GM04504 (cell line): ENCODE measurements at regions not wholly inside any gene's neighbourhood (a gene's known extent, or its start where the extent isn't known, plus 50 kb on each side); places are given as distances from the start of the nearest gene placed in this dataset.
A peak's percentile ranks its signal among the peaks of the same experiment; 100 is the strongest.

Experiments used
- DNase-seq: peaks from one replicate; pipeline ENCODE4 v3.0.0-alpha.2; 2012; ENCODE audit warnings: low read depth

DNA sequence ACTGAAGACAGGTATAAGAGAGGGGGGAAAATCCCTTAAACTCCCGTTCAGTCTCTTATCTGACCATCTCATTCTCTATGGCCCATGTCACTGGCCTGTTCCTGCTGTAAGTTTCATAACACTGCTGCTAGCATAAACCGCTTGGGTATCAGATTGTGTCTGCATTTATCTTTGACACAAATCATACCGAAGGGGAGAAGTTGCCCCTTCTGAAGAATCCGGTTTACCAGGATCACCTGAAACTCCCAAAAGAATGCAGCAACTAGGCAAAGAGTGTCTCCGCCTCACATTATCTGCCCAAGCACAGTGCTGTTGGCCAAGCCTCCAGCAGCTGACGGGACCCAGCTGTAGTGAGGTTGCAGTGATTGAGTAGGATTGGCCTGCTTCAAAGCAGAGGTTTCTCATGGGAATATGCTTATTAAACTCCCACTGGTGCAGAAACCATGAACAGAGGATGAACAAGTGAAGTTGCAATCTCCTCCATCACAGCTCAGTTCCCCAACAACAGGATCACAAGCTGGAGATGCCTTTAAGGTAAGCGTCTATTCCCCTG lies 71.3 kb upstream of the PUDP start:
- DNase-seq: no peak

DNA sequence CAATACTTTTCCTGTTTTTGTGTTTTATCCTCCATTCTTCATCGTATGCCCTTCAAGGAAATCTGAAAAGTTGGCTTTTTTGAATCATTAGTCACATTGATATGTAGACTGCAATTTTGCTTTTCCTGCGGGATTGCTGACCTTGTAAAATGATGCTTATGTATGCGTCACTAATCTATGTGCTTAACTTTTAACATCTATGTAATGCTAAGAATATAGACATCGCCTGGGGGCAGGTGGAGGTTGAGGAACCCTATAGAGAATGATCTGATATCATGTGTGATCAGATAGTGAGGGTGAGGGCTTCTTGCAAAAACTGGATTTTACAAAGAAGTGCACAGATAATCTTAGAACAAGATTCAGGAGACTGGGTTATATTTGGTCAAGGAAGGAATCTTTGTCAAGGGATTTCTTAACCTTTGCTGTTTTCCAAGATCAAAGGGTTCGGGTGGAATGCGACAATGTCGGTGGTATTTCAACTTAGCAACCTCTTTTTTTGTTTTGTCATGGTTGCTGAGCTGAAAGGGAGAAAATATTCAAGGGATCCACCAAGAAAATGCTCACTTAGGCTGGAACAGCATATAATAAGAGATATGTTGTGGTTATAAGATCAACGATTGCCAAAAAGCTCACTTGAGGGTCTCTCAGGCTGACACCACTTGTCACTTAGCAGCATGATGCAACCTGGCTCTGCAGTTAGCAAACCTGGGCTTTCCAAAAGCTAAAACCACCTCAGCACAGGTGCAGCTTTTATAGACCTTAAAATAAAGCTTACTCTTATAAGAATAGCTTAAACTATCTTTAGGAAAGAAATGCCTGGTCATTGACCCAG lies 70.6 kb upstream of the PUDP start:
- DNase-seq: no peak

- DNase-seq: no peak
Measured at GRCh38 chrX:7216981-7217587, 69.1 kb upstream of the PUDP start.

- peak; percentile 33 for DNase-seq
Measured at GRCh38 chrX:7215842-7216241, 67.9 kb upstream of the PUDP start.

- no peak for DNase-seq
Measured at GRCh38 chrX:7214251-7214650, 66.3 kb upstream of the PUDP start.

DNA sequence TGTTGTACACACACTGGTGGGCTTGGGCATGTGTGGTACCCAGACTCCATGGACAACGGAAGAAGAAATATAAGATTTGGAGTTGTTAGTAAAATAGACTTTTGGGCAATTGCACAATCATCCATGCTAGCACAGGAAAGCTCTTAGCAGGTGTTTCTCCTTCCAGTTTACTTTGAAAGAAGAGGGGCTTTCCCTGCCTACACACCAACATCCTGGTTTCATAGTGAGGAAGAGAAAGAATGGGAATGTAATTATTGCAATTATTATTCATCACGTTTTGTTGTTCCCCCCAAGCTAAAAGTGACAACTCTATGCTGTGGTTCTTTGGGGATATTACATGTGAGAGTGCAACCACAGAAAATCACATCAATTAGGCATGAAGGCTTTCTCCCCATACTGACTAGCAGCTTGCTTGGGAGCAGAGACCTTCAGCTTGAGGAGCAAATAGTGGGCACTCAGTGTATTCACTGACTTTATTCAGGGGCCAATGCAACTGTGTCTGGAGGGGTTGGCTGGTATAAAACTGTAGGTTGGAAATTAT lies 57.2 kb upstream of the PUDP start:
- no peak for DNase-seq

DNA sequence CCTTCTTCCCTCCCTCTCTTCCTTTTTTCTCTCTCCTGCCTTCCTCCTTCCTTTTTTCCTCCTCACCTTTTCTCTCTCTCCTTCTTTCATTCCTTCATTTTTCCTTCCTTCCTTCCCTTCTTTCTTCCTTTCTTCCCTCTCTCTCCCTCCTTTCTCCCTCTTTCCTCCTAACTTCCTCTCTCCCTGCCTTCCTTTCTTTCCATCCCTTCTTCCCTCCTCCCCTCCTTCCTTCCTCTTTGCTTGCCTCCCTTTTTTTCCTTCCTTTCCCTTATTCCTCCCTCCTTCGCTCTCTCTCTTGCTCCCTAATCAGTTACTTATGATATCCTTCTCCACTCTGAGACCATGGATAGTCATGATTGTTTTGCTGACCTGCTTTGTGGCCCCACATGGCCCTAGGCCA lies 56.7 kb upstream of the PUDP start:
- DNase-seq: no peak

DNA sequence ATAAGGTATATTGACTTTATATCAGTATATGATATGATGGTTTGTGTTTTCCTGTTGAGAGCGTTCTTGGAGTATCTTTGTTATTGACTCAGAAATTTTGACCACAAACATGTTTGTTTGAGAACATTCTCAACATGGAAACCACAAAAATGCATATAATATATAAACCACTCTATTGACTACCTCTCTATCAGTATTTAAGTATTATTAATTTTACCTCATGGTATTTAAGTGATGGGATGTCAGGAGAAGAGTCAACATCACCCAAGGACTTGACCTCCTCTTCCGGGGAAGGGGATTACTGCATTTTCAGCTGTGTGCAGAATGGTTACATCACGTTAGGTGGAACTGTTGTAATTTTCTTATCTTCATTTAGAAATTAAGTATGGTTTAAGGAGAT lies 54.3 kb upstream of the PUDP start:
- DNase-seq: no peak

DNA sequence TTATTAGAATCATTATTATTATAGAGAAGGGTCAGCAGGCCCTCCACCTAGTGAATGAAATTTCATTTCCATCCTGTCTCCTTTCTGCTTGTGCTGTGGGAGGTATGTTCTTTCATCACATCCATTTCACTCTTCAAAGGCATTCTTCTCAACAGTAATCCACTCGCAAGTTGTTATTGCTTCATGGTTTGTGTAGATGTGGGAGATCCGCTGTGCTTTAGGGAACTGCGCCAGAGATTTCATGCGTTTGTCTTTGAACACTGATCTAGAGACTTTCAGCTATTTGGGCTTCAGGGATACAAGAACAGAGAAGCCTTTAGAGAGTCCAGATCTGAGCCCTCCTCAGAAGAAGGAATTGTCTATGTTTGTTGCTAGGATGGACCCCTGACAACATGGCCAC lies 53.5 kb upstream of the PUDP start:
- no peak for DNase-seq

GRCh38 chrX:7198499-7198898 lies 50.5 kb upstream of the PUDP start:
- DNase-seq: no peak
